ENCODE measurements at regions not wholly inside any gene's neighbourhood (a gene's known extent, or its start where the extent isn't known, plus 50 kb on each side); places are given as distances from the start of the nearest gene placed in this dataset.

- Mint-ChIP-seq H3K36me3 (no peaks in the 10 kb centered on the region), H3K4me1 (peaks cover 45% of the 10 kb centered on the region), H3K27ac (peak overlapping the region; percentile 42), H3K9me3 (no peaks in the 10 kb centered on the region), H3K4me3 (no peak overlapping the region), H3K27me3 (ENCODE audit: low read depth) (no peaks in the 10 kb centered on the region)
- TF ChIP-seq FOXP1 (CRISPR knock-in tag; IDR thresholded peaks at IDR 0.05; ENCODE audit: borderline replicate concordance) = no peak
- peak; percentile 93 for TF ChIP-seq ZNF121 (CRISPR knock-in tag; IDR thresholded peaks at IDR 0.05)
- ChIA-PET CTCF (no interaction called here), POLR2A (no interaction called here)
- ATAC-seq (peak; percentile 78), DNase-seq (ENCODE audit: low spot score) (no peak)
Measured at GRCh38 chr2:66329081-66329605, 105.8 kb upstream of the MEIS1 start.

GRCh38 chr2:66327066-66327740, 107.7 kb upstream of the MEIS1 start:
- Mint-ChIP-seq H3K4me3 (no peak overlapping the region), H3K36me3 (no peaks in the 10 kb centered on the region), H3K4me1 (peaks cover 61% of the 10 kb centered on the region), H3K27ac (no peak overlapping the region), H3K27me3 (ENCODE audit: low read depth) (no peaks in the 10 kb centered on the region), H3K9me3 (no peaks in the 10 kb centered on the region)
- POLR2A ChIA-PET = no interaction called here
- no peak for ATAC-seq
- TF ChIP-seq MAX (CRISPR knock-in tag; IDR thresholded peaks at IDR 0.05) (no peak), AFF4 (CRISPR knock-in tag; IDR thresholded peaks at IDR 0.05; ENCODE audit: borderline replicate concordance) (no peak), E2F1 (CRISPR knock-in tag; IDR thresholded peaks at IDR 0.05) (no peak), ZBTB21 (CRISPR knock-in tag; IDR thresholded peaks at IDR 0.05; ENCODE audit: borderline replicate concordance) (no peak), ATF6 (CRISPR knock-in tag; IDR thresholded peaks at IDR 0.05) (no peak), GTF2I (CRISPR knock-in tag; conservative IDR thresholded peaks at IDR 0.05) (no peak), ZNF423 (CRISPR knock-in tag; IDR thresholded peaks at IDR 0.05) (no peak), CREB1 (CRISPR knock-in tag; IDR thresholded peaks at IDR 0.05) (no peak), NFYB (CRISPR knock-in tag; conservative IDR thresholded peaks at IDR 0.05; ENCODE audit: low read depth) (no peak), MXD4 (CRISPR knock-in tag; IDR thresholded peaks at IDR 0.05; ENCODE audit: borderline replicate concordance) (no peak), MYBL2 (CRISPR knock-in tag; IDR thresholded peaks at IDR 0.05) (no peak), NR1H2 (CRISPR knock-in tag; IDR thresholded peaks at IDR 0.05) (no peak), FOXJ3 (CRISPR knock-in tag; IDR thresholded peaks at IDR 0.05; ENCODE audit: borderline replicate concordance) (no peak), NFE2L1 (CRISPR knock-in tag; IDR thresholded peaks at IDR 0.05) (no peak), CDX4 (CRISPR knock-in tag; IDR thresholded peaks at IDR 0.05; ENCODE audit: borderline replicate concordance) (no peak), ATF2 (CRISPR knock-in tag; IDR thresholded peaks at IDR 0.05; ENCODE audit: borderline replicate concordance, low read depth) (no peak)
- no peak for DNase-seq (ENCODE audit: low spot score)
- CTCF ChIA-PET = no interaction called here

All from WTC11 (cell line).